Trophoblast cell (in vitro differentiated cells and primary cell): ENCODE measurements at regions not wholly inside any gene's neighbourhood (a gene's known extent, or its start where the extent isn't known, plus 50 kb on each side); places are given as distances from the start of the nearest gene placed in this dataset.

Experiments
- DNase-seq, 2 donors: peaks; one replicate each; pipeline ENCODE4 v3.0.0-alpha.2; 2016
- H2AFZ ChIP-seq: 2 replicates; pipeline ENCODE4 v1.6.1; 2013; ENCODE audit warnings: low read length, moderate library complexity, mild to moderate bottlenecking; ENCODE audit not compliant: insufficient read depth, poor library complexity
- H2AK5ac ChIP-seq: 2 replicates; pipeline ENCODE4 v1.6.1; 2013; ENCODE audit warnings: mild to moderate bottlenecking, low read length
- H2BK120ac ChIP-seq: 2 replicates; pipeline ENCODE4 v1.6.1; 2013; ENCODE audit warnings: low read length, mild to moderate bottlenecking, moderate library complexity; ENCODE audit not compliant: insufficient read depth, poor library complexity
- H2BK12ac ChIP-seq: 2 replicates; pipeline ENCODE4 v1.6.1; 2013; ENCODE audit warnings: mild to moderate bottlenecking, low read length, moderate library complexity
- H2BK5ac ChIP-seq: 2 replicates; pipeline ENCODE4 v1.6.1; 2013; ENCODE audit warnings: low read length, low read depth, moderate library complexity, mild to moderate bottlenecking; ENCODE audit not compliant: poor library complexity
- H3K14ac ChIP-seq: 2 replicates; pipeline ENCODE4 v1.6.1; 2013; ENCODE audit warnings: mild to moderate bottlenecking, low read length
- H3K18ac ChIP-seq: 2 replicates; pipeline ENCODE4 v1.6.1; 2013; ENCODE audit warnings: mild to moderate bottlenecking, low read length
- H3K23ac ChIP-seq: 2 replicates; pipeline ENCODE4 v1.6.1; 2013; ENCODE audit warnings: low read length
- H3K27ac ChIP-seq: 2 replicates; pipeline ENCODE4 v1.5.1; 2013; ENCODE audit warnings: low read depth, mild to moderate bottlenecking, inconsistent platforms, low read length, moderate library complexity
- H3K27me3 ChIP-seq: 2 replicates; pipeline ENCODE4 v1.6.1; 2013; ENCODE audit warnings: inconsistent platforms, mild to moderate bottlenecking, low read length, moderate library complexity; ENCODE audit not compliant: insufficient read depth
- H3K36me3 ChIP-seq, 2 experiments: 1 replicate in 1 of 2; 2 replicates in 1 of 2; pipeline ENCODE4 v1.6.1; 2013; ENCODE audit warnings: low read length in 2 of 2, mild to moderate bottlenecking in 2 of 2, moderate library complexity in 1 of 2; ENCODE audit not compliant: insufficient read depth in 2 of 2, control insufficient read depth in 1 of 2
- H3K4ac ChIP-seq: 2 replicates; pipeline ENCODE4 v1.6.1; 2013; ENCODE audit warnings: low read depth, mild to moderate bottlenecking, low read length, moderate library complexity
- H3K4me1 ChIP-seq, 2 experiments: 1 replicate in 1 of 2; 2 replicates in 1 of 2; pipeline ENCODE4 v1.6.1; 2013; ENCODE audit warnings: low read length in 2 of 2, mild to moderate bottlenecking in 2 of 2, moderate library complexity in 1 of 2; ENCODE audit not compliant: insufficient read depth in 2 of 2, control insufficient read depth in 1 of 2
- H3K4me2 ChIP-seq: 2 replicates; pipeline ENCODE4 v1.6.1; 2013; ENCODE audit warnings: inconsistent platforms, mild to moderate bottlenecking, low read length, moderate library complexity
- H3K4me3 ChIP-seq: 2 replicates; pipeline ENCODE4 v1.5.1; 2013; ENCODE audit warnings: mild to moderate bottlenecking, low read depth, low read length, inconsistent platforms
- H3K79me1 ChIP-seq: one replicate; pipeline ENCODE4 v1.6.1; 2013; ENCODE audit warnings: low read length
- H3K79me2 ChIP-seq: 2 replicates; pipeline ENCODE4 v1.6.1; 2013; ENCODE audit warnings: low read length, mild to moderate bottlenecking; ENCODE audit not compliant: control insufficient read depth, insufficient read depth, poor library complexity
- H3K9ac ChIP-seq: 2 replicates; pipeline ENCODE4 v1.6.1; 2013; ENCODE audit warnings: mild to moderate bottlenecking, low read length
- H3K9me3 ChIP-seq: 2 replicates; pipeline ENCODE4 v1.6.1; 2013; ENCODE audit warnings: low read depth, mild to moderate bottlenecking, control low read depth, inconsistent platforms, low read length; ENCODE audit not compliant: insufficient read depth
- H4K12ac ChIP-seq: 2 replicates; pipeline ENCODE4 v1.6.1; 2013; ENCODE audit warnings: low read depth, mild to moderate bottlenecking, low read length, moderate library complexity
- H4K8ac ChIP-seq: 2 replicates; pipeline ENCODE4 v1.6.1; 2013; ENCODE audit warnings: low read depth, mild to moderate bottlenecking, low read length, moderate library complexity
- H4K91ac ChIP-seq: one replicate; pipeline ENCODE4 v1.6.1; 2013; ENCODE audit warnings: low read depth, mild to moderate bottlenecking, low read length, moderate library complexity
- WGBS: extraction: QIAGEN DNeasy Blood & Tissue Kit; methylation state at CpG from one replicate; pipeline ENCODE4 v1.1.7; 2013; ENCODE audit warnings: missing lambda C conversion rate; ENCODE audit not compliant: insufficient read length, insufficient coverage; ENCODE audit errors: extremely low coverage; 5-methylcytosine and 5-hydroxymethylcytosine counted together

GRCh38 chr10:65313406-65313805, 1612.4 kb upstream of the LRRTM3 start:
- Histone ChIP-seq H2BK5ac (no peak overlapping the region), H2AK5ac (no peak overlapping the region), H3K27me3 (no peaks in the 10 kb centered on the region), H3K18ac (no peak overlapping the region), H3K4ac (no peak overlapping the region), H3K79me2 (no peaks in the 10 kb centered on the region), H3K23ac (no peak overlapping the region), H3K9ac (no peak overlapping the region), H4K12ac (no peak overlapping the region), H3K14ac (no peak overlapping the region), H4K8ac (no peak overlapping the region), H3K27ac (no peak overlapping the region), H3K4me1 (no peaks in the 10 kb centered on the region), H2AFZ (no peak overlapping the region), H3K9me3 (no peaks in the 10 kb centered on the region), H3K36me3 (no peaks in the 10 kb centered on the region), H3K4me2 (no peak overlapping the region), H3K79me1 (no peaks in the 10 kb centered on the region), H2BK12ac (no peak overlapping the region), H3K4me3 (no peak overlapping the region), H2BK120ac (no peak overlapping the region), H4K91ac (no peak overlapping the region)
- no peak for DNase-seq
- no CpG with 5 or more reads among the region's 2 CpGs for WGBS

- H2BK5ac ChIP-seq, result no peak overlapping the region
- H3K4ac ChIP-seq, result no peak overlapping the region
- H3K18ac ChIP-seq, result no peak overlapping the region
- no peaks in the 10 kb centered on the region for H3K4me1 ChIP-seq
- H2AFZ ChIP-seq, result no peak overlapping the region
- H2AK5ac ChIP-seq, result no peak overlapping the region
- H4K91ac ChIP-seq, result no peak overlapping the region
- H2BK12ac ChIP-seq, result no peak overlapping the region
- no peak overlapping the region for H3K4me3 ChIP-seq
- no peak overlapping the region for H2BK120ac ChIP-seq
- no peak overlapping the region for H3K14ac ChIP-seq
- no CpG with 5 or more reads among the region's 3 CpGs for WGBS
- no peak overlapping the region for H4K12ac ChIP-seq
- H3K4me2 ChIP-seq, result no peak overlapping the region
- no peak for DNase-seq
- H3K9me3 ChIP-seq, result no peaks in the 10 kb centered on the region
- H3K27me3 ChIP-seq, result no peaks in the 10 kb centered on the region
- H3K9ac ChIP-seq, result no peak overlapping the region
- no peaks in the 10 kb centered on the region for H3K79me2 ChIP-seq
- no peaks in the 10 kb centered on the region for H3K79me1 ChIP-seq
- no peaks in the 10 kb centered on the region for H3K36me3 ChIP-seq
- no peak overlapping the region for H4K8ac ChIP-seq
- no peak overlapping the region for H3K23ac ChIP-seq
- H3K27ac ChIP-seq, result no peak overlapping the region
Measured at GRCh38 chr10:65314253-65314652, 1611.6 kb upstream of the LRRTM3 start.

- Histone ChIP-seq H2BK12ac (no peak overlapping the region), H3K4me1 (no peaks in the 10 kb centered on the region), H3K79me2 (no peaks in the 10 kb centered on the region), H3K36me3 (no peaks in the 10 kb centered on the region), H3K4me2 (no peak overlapping the region), H3K4ac (no peak overlapping the region), H4K8ac (no peak overlapping the region), H4K91ac (no peak overlapping the region), H3K23ac (no peak overlapping the region), H2AK5ac (no peak overlapping the region), H3K9ac (no peak overlapping the region), H2BK5ac (no peak overlapping the region), H3K9me3 (no peaks in the 10 kb centered on the region), H3K18ac (no peak overlapping the region), H3K27ac (no peak overlapping the region), H3K79me1 (no peaks in the 10 kb centered on the region), H3K14ac (no peak overlapping the region), H2AFZ (no peak overlapping the region), H4K12ac (no peak overlapping the region), H2BK120ac (no peak overlapping the region), H3K4me3 (no peak overlapping the region), H3K27me3 (no peaks in the 10 kb centered on the region)
- DNase-seq, result no peak
- no CpG with 5 or more reads among the region's 5 CpGs for WGBS
Measured at GRCh38 chr10:65319493-65319892, 1606.3 kb upstream of the LRRTM3 start.

- H3K4ac ChIP-seq, result no peak overlapping the region
- H3K36me3 ChIP-seq, result no peaks in the 10 kb centered on the region
- no peak overlapping the region for H4K8ac ChIP-seq
- H3K4me3 ChIP-seq, result no peak overlapping the region
- WGBS, result no CpG with 5 or more reads among the region's 3 CpGs
- no peak overlapping the region for H2BK12ac ChIP-seq
- H4K91ac ChIP-seq, result no peak overlapping the region
- DNase-seq, result no peak
- H2BK120ac ChIP-seq, result no peak overlapping the region
- no peaks in the 10 kb centered on the region for H3K9me3 ChIP-seq
- no peaks in the 10 kb centered on the region for H3K4me1 ChIP-seq
- H3K18ac ChIP-seq, result no peak overlapping the region
- H4K12ac ChIP-seq, result no peak overlapping the region
- H3K79me2 ChIP-seq, result no peaks in the 10 kb centered on the region
- no peak overlapping the region for H3K9ac ChIP-seq
- no peak overlapping the region for H2BK5ac ChIP-seq
- H3K23ac ChIP-seq, result no peak overlapping the region
- no peak overlapping the region for H3K4me2 ChIP-seq
- no peak overlapping the region for H2AK5ac ChIP-seq
- H3K14ac ChIP-seq, result no peak overlapping the region
- no peak overlapping the region for H2AFZ ChIP-seq
- H3K27ac ChIP-seq, result no peak overlapping the region
- H3K79me1 ChIP-seq, result no peaks in the 10 kb centered on the region
- no peaks in the 10 kb centered on the region for H3K27me3 ChIP-seq
Measured at GRCh38 chr10:65320236-65321026, 1605.4 kb upstream of the LRRTM3 start.
